Spleen (tissue), 7 donors: ENCODE measurements at regions not wholly inside any gene's neighbourhood (a gene's known extent, or its start where the extent isn't known, plus 50 kb on each side); places are given as distances from the start of the nearest gene placed in this dataset.

Experiments used
- POLR2A ChIP-seq, 3 donors: fragments of 450-650 bp; IDR thresholded peaks; one replicate each; pipeline ENCODE4 v1.5.1; 2017; ENCODE audit warnings: antibody characterized with exemption in 3 of 3, mild to moderate bottlenecking in 1 of 3
- POLR2AphosphoS5 ChIP-seq, 3 donors: sonication (generic); formaldehyde crosslinking; IDR thresholded peaks; one replicate each; pipeline ENCODE4 v1.5.1; 2017; ENCODE audit warnings: antibody characterized with exemption in 3 of 3
- TF ChIP-seq, protein P1 (sequence below), 11 experiments: fragments of 200-600 bp in 7 of 11; fragments of 450-650 bp in 4 of 11; sonication (generic) in 4 of 11; IDR thresholded peaks in 8 of 11; conservative IDR thresholded peaks in 3 of 11; 1 replicate in 7 of 11; 2 replicates in 4 of 11; pipeline versions ENCODE4 v1.4.0 to v1.8.0; 2016 to 2021; ENCODE audit warnings: antibody characterized with exemption in 11 of 11, inconsistent platforms in 4 of 11, mild to moderate bottlenecking in 1 of 11
- donor health status: DM: no; HTN: no; CAD: no; lungs with moderate emphysema.
- donor health status: DM: no; HTN: no; CAD: no.
- donor health status: DM: no; HTN: no; CAD: no.

DNA sequence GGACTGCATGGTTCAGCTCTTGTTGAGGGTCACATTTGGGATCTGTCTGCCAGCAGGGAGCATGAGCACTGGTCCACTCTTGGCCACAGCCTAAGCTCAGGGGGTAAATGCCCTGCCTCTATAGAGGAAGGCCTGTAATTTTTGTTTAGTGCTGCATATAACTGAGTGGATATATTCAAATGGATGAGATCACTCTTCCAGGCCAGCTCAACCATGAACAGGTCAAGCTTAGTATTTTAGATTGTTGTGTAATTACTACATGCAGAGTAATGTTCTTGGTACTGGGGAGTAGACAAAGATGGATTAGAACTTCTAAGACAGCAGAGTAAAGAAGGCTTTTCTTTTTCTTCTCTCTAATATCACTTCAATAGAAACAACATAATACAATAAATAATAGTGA, 376.9 kb downstream of the GPATCH2 start:
- TF ChIP-seq, protein P1, sequence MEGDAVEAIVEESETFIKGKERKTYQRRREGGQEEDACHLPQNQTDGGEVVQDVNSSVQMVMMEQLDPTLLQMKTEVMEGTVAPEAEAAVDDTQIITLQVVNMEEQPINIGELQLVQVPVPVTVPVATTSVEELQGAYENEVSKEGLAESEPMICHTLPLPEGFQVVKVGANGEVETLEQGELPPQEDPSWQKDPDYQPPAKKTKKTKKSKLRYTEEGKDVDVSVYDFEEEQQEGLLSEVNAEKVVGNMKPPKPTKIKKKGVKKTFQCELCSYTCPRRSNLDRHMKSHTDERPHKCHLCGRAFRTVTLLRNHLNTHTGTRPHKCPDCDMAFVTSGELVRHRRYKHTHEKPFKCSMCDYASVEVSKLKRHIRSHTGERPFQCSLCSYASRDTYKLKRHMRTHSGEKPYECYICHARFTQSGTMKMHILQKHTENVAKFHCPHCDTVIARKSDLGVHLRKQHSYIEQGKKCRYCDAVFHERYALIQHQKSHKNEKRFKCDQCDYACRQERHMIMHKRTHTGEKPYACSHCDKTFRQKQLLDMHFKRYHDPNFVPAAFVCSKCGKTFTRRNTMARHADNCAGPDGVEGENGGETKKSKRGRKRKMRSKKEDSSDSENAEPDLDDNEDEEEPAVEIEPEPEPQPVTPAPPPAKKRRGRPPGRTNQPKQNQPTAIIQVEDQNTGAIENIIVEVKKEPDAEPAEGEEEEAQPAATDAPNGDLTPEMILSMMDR (IDR thresholded peaks at IDR 0.05 in 8 of 11, conservative IDR thresholded peaks at IDR 0.05 in 3 of 11) = no peak
- TF ChIP-seq POLR2A (IDR thresholded peaks at IDR 0.05) (no peak), POLR2AphosphoS5 (IDR thresholded peaks at IDR 0.05) (no peak)
